GM23248 (cell line): ENCODE measurements at regions not wholly inside any gene's neighbourhood (a gene's known extent, or its start where the extent isn't known, plus 50 kb on each side); places are given as distances from the start of the nearest gene placed in this dataset.
A peak's percentile ranks its signal among the peaks of the same experiment; 100 is the strongest.

ENCODE experiments used
- DNase-seq: peaks from one replicate; pipeline ENCODE4 v3.0.0-alpha.2; 2015
- H2AFZ ChIP-seq: fragments of 200-600 bp; sonication (generic); 2 replicates; pipeline ENCODE4 v1.6.1; 2016; ENCODE audit warnings: antibody characterized with exemption
- H3F3A ChIP-seq: fragments of 200-600 bp; sonication (generic); 2 replicates; pipeline ENCODE4 v1.6.1; 2016; ENCODE audit warnings: mild to moderate bottlenecking, antibody characterized with exemption, mixed run types; ENCODE audit not compliant: insufficient read depth
- H3K27ac ChIP-seq: fragments of 200-600 bp; sonication (generic); 2 replicates; pipeline ENCODE4 v1.5.1; 2016; ENCODE audit warnings: mild to moderate bottlenecking
- H3K27me3 ChIP-seq: fragments of 200-600 bp; sonication (generic); replicated peaks from 2 replicates; pipeline ENCODE4 v1.6.1; 2016; ENCODE audit warnings: mild to moderate bottlenecking; ENCODE audit not compliant: insufficient read depth
- H3K36me3 ChIP-seq: fragments of 200-600 bp; sonication (generic); 2 replicates; pipeline ENCODE4 v1.6.1; 2016; ENCODE audit warnings: low read depth, mild to moderate bottlenecking
- H3K4me1 ChIP-seq: fragments of 200-600 bp; sonication (generic); 2 replicates; pipeline ENCODE4 v1.6.1; 2016; ENCODE audit warnings: mild to moderate bottlenecking; ENCODE audit not compliant: insufficient read depth
- H3K4me2 ChIP-seq: fragments of 200-600 bp; sonication (generic); one replicate; pipeline ENCODE4 v1.6.1; 2016; ENCODE audit warnings: mild to moderate bottlenecking; ENCODE audit not compliant: unreplicated experiment
- H3K4me3 ChIP-seq: fragments of 200-600 bp; sonication (generic); 2 replicates; pipeline ENCODE4 v1.5.1; 2016; ENCODE audit warnings: mild to moderate bottlenecking
- H3K79me2 ChIP-seq: fragments of 200-600 bp; sonication (generic); 2 replicates; pipeline ENCODE4 v1.6.1; 2016; ENCODE audit warnings: mild to moderate bottlenecking; ENCODE audit not compliant: insufficient read depth
- H3K9ac ChIP-seq: fragments of 200-600 bp; sonication (generic); 2 replicates; pipeline ENCODE4 v1.6.1; 2016; ENCODE audit warnings: mild to moderate bottlenecking
- H3K9me2 ChIP-seq: fragments of 200-600 bp; sonication (generic); 2 replicates; pipeline ENCODE4 v1.6.1; 2016; ENCODE audit warnings: mixed run types, mild to moderate bottlenecking, moderate library complexity; ENCODE audit not compliant: insufficient read depth
- H3K9me3 ChIP-seq: fragments of 200-600 bp; sonication (generic); one replicate; pipeline ENCODE4 v1.6.1; 2017; ENCODE audit warnings: low read depth
- H4K20me1 ChIP-seq: fragments of 200-600 bp; sonication (generic); 2 replicates; pipeline ENCODE4 v1.6.0; 2016; ENCODE audit not compliant: insufficient read depth
- EZH2 ChIP-seq: fragments of 200-600 bp; sonication (generic); IDR thresholded peaks from 2 replicates; pipeline ENCODE4 v1.6.1; 2018; ENCODE audit warnings: antibody characterized with exemption, mild to moderate bottlenecking; ENCODE audit not compliant: insufficient read depth, poor library complexity, severe bottlenecking
- EZH2phosphoT487 ChIP-seq: fragments of 200-600 bp; sonication (generic); IDR thresholded peaks from 2 replicates; pipeline ENCODE4 v1.6.1; 2018; ENCODE audit warnings: antibody characterized with exemption, moderate library complexity, mild to moderate bottlenecking, low read depth; ENCODE audit not compliant: insufficient read depth
- WGBS, 2 experiments: methylation state at CpG; one replicate each; pipeline ENCODE4 v1.1.6; 2015 to 2017; ENCODE audit warnings: low lambda C conversion rate in 2 of 2, low coverage in 1 of 2; ENCODE audit errors: missing lambda C conversion rate in 2 of 2; 5-methylcytosine and 5-hydroxymethylcytosine counted together
- in situ Hi-C: fragments of 300-500 bp; cut with MboI; formaldehyde crosslinking; loops from 2 replicates; pipeline ENCODE4 v1.15.0; 2020

DNA sequence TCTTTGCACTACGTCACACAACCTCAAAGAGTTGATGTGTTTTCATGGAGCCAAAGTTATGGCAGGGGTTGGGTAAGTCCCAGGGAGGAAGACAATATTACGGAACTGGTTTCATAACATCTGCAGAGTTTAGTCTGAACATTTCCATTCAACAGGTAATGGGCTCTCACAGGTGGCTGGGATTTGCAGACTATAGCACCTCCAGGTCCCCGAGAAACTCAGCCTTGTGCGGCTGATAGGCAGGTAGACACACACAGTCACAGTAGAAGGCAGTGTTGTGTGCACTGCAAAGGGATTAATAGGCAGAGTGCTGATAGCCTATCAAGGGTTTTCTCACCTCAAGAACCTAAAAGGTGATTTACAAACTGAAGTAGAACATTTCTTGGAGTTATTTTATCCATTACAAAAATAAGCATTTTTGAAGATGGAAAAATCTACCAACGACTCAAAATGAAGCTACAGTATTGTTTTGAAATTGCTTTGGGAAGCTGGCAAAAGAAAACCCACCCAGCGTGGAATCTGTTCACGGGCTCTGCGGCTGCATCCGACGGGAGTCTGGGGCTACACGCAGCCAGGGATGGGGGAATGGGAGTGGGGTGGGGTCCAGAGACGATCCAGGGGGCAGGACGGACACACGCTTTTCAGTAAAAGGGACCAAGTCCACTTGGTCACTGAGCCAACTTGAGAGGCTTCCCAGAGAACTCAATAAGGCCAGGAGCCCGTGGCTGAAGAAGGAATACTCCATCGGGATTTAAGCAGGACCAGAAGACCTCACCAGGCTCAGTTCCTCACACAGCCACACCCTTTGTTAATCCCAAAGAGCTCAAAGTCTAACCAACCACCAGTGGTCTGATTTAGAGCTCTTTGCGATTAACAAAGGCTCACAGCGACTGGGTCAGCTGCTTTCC lies 82.9 kb downstream of the CHRNA1 start:
- H3K36me3 ChIP-seq = peaks cover 7% of the 10 kb centered on the region; the same call in 1 of the 2 replicates
- peaks cover 58% of the 10 kb centered on the region for H3K79me2 ChIP-seq
- 17 to 18% methylated on average over 18 of the region's 18 CpGs for WGBS, 2 experiments

DNA sequence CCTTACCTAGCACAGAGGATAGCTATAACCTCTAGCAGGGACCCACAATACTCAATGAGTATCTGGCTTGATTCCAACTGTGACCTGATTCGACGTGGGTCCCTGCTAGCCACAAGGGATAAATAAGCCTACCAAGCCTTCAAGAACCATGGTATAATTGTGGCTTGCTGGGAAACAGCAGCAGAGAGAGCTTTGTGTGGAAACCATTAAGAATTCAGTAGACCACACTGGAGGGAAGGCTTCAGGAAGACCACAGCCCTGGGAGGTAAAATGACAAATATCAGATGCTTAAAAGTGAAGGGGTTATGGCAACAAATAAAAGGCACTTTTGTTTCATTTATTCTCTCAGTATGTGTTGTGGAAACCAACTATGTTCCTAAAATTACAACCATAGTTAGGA lies 82.6 kb upstream of the WIPF1 start:
- no peaks in the 10 kb centered on the region for H3K27me3 ChIP-seq
- peaks cover 7% of the 10 kb centered on the region; the same call in 1 of the 2 replicates for H3K36me3 ChIP-seq
- no peak for DNase-seq
- H3K4me2 ChIP-seq = peak overlapping the region; percentile 18
- H3K79me2 ChIP-seq = peaks cover 68% of the 10 kb centered on the region
- no peaks in the 10 kb centered on the region for H3K9me2 ChIP-seq
- no peaks in the 10 kb centered on the region for H3K9me3 ChIP-seq
- H3K4me1 ChIP-seq = peaks cover 42% of the 10 kb centered on the region
- peaks cover 6% of the 10 kb centered on the region; the same call in 1 of the 2 replicates for H3F3A ChIP-seq
- no peak overlapping the region for H3K27ac ChIP-seq
- H3K4me3 ChIP-seq = peak overlapping the region; percentile 95; the same call in 1 of the 2 replicates
- 4 to 7% methylated on average over 2 of the region's 2 CpGs for WGBS, 2 experiments
- H2AFZ ChIP-seq = no peak overlapping the region
- no peaks in the 10 kb centered on the region for H4K20me1 ChIP-seq
- H3K9ac ChIP-seq = peak overlapping the region; percentile 96; the same call in 1 of the 2 replicates
- in situ Hi-C loops = loop anchor here (10.0 kb wide), 1 partner anchor 95 kb away; no protein-coding TSS in a partner anchor
- TF ChIP-seq EZH2 (no peak), EZH2phosphoT487 (no peak)

More for the DNA sequence above, 82.9 kb downstream of the CHRNA1 start:
- TF ChIP-seq EZH2phosphoT487 (no peak), EZH2 (no peak)
- Histone ChIP-seq H2AFZ (peak overlapping the region; percentile 71), H3K9me3 (no peaks in the 10 kb centered on the region), H3K27ac (peak overlapping the region; percentile 81), H4K20me1 (no peaks in the 10 kb centered on the region), H3K9me2 (no peaks in the 10 kb centered on the region), H3K4me1 (peaks cover 49% of the 10 kb centered on the region), H3K9ac (peak overlapping the region; percentile 96), H3K4me3 (peak overlapping the region; percentile 95), H3K27me3 (no peaks in the 10 kb centered on the region), H3F3A (peaks cover 10% of the 10 kb centered on the region; the same call in 1 of the 2 replicates), H3K4me2 (peak overlapping the region; percentile 92)
- DNase-seq = peak; percentile 76
- in situ Hi-C loops = loop anchor here (10.0 kb wide), 1 partner anchor 97 kb away; no protein-coding TSS in a partner anchor

DNA sequence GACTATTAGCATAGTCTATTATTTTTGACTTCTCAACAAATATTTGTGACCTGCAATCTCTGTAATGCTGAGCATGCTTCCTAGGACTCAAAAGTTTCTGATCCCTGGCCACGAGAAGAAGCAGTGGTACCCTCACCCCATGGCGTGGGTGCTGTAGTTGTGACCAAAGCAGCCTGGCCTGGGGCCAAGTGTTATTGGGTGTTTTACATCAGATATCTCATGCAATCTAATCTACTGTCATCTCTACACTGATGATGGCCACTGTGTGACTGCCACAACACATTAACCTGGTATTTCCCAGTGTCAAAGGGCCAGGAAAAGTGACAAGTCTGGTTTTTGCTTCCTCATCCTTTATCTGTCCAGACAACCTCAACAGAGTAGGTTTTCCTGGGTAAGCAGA lies 80.8 kb upstream of the WIPF1 start:
- in situ Hi-C loops = no loop called here
- H3K9me2 ChIP-seq = no peaks in the 10 kb centered on the region
- 0 out of 2 replicates have a peak overlapping the region, but pooled peaks have one; percentile 6 for H3K27ac ChIP-seq
- 82 to 83% methylated on average over 2 of the region's 2 CpGs for WGBS, 2 experiments
- H3K4me1 ChIP-seq = peaks cover 56% of the 10 kb centered on the region
- peak overlapping the region; percentile 18 for H3K4me2 ChIP-seq
- H3K4me3 ChIP-seq = no peak overlapping the region
- 0 out of 2 replicates have a peak overlapping the region, but pooled peaks have one; percentile 4 for H3K9ac ChIP-seq
- H3K27me3 ChIP-seq = no peaks in the 10 kb centered on the region
- no peak overlapping the region for H2AFZ ChIP-seq
- DNase-seq = no peak
- no peaks in the 10 kb centered on the region for H4K20me1 ChIP-seq
- peaks cover 13% of the 10 kb centered on the region; the same call in 1 of the 2 replicates for H3F3A ChIP-seq
- no peaks in the 10 kb centered on the region for H3K9me3 ChIP-seq
- H3K36me3 ChIP-seq = peaks cover 7% of the 10 kb centered on the region; the same call in 1 of the 2 replicates
- TF ChIP-seq EZH2phosphoT487 = no peak
- TF ChIP-seq EZH2 = no peak
- H3K79me2 ChIP-seq = peaks cover 85% of the 10 kb centered on the region

DNA sequence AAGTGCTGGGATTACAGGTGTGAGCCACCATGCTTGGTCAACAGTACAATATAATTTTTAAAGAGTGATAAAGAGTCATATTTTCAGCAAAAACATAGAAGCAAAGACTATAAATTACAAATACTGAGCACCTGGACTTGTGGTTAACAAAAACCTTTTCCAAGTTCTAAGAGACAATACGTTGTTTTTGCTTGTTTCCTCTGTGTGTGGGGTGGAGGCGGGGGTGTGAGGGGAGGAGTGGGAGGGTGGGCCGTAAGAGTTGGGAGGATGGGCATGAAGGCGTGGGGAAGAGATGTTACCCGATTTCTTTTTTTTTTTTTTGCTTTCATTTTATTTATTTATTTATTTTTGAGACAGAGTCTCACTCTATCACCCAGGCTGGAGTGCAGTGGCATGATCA lies 78.0 kb upstream of the WIPF1 start:
- H4K20me1 ChIP-seq = no peaks in the 10 kb centered on the region
- H3K4me2 ChIP-seq = no peak overlapping the region
- 80 to 87% methylated on average over 2 to 5 of the region's 5 CpGs for WGBS, 2 experiments
- H3K4me3 ChIP-seq = no peak overlapping the region
- H3F3A ChIP-seq = peaks cover 13% of the 10 kb centered on the region; the same call in 1 of the 2 replicates
- no peaks in the 10 kb centered on the region for H3K27me3 ChIP-seq
- H3K9me3 ChIP-seq = no peaks in the 10 kb centered on the region
- H3K9ac ChIP-seq = no peak overlapping the region
- no peak for TF ChIP-seq EZH2
- no peak for TF ChIP-seq EZH2phosphoT487
- in situ Hi-C loops = no loop called here
- H3K4me1 ChIP-seq = peaks cover 50% of the 10 kb centered on the region
- H3K36me3 ChIP-seq = peaks cover 13% of the 10 kb centered on the region; the same call in 1 of the 2 replicates
- no peak overlapping the region for H2AFZ ChIP-seq
- no peak overlapping the region for H3K27ac ChIP-seq
- H3K9me2 ChIP-seq = no peaks in the 10 kb centered on the region
- peaks cover 97% of the 10 kb centered on the region for H3K79me2 ChIP-seq
- no peak for DNase-seq
